Keratinocyte (primary cell): ENCODE measurements at regions not wholly inside any gene's neighbourhood (a gene's known extent, or its start where the extent isn't known, plus 50 kb on each side); places are given as distances from the start of the nearest gene placed in this dataset.

ENCODE experiments used
- DNase-seq: peaks from one replicate; pipeline ENCODE4 v3.0.0-alpha.2; 2011; ENCODE audit warnings: low read depth, missing footprints, low spot score
- FAIRE-seq: peaks from 2 replicates; lab custom pipeline; 2011; peaks lifted over from hg19 to GRCh38; lab: Jason Lieb, UNC
- H2AFZ ChIP-seq: 2 replicates; pipeline ENCODE4 v1.6.0; 2012; ENCODE audit warnings: low read length, control low read depth, inconsistent platforms; ENCODE audit not compliant: control insufficient read depth
- H3K27ac ChIP-seq: 2 replicates; pipeline ENCODE4 v1.5.1; 2011; ENCODE audit warnings: low read length; ENCODE audit not compliant: control insufficient read depth, insufficient read depth
- H3K27me3 ChIP-seq: 3 replicates; pipeline ENCODE4 v1.6.0; 2011; ENCODE audit warnings: low read length; ENCODE audit not compliant: control insufficient read depth, insufficient read depth; ENCODE audit errors: extremely low read depth
- H3K36me3 ChIP-seq, 2 experiments: 2 replicates in 1 of 2; 3 replicates in 1 of 2; pipeline ENCODE4 v1.5.1; 2011; ENCODE audit warnings: low read length in 2 of 2, mild to moderate bottlenecking in 1 of 2; ENCODE audit not compliant: control insufficient read depth in 2 of 2, insufficient read depth in 2 of 2; ENCODE audit errors: extremely low read depth in 1 of 2
- H3K4me1 ChIP-seq: 3 replicates; pipeline ENCODE4 v1.5.1; 2011; ENCODE audit warnings: low read length; ENCODE audit not compliant: control insufficient read depth, insufficient read depth; ENCODE audit errors: extremely low read depth
- H3K4me2 ChIP-seq: 3 replicates; pipeline ENCODE4 v1.6.0; 2011; ENCODE audit warnings: low read depth, low read length; ENCODE audit not compliant: control insufficient read depth, insufficient read depth; ENCODE audit errors: extremely low read depth
- H3K4me3 ChIP-seq, 3 experiments: fragments of 200-600 bp in 1 of 3; sonication (generic) in 1 of 3; 2 replicates in 2 of 3; 3 replicates in 1 of 3; pipeline ENCODE4 v1.5.1; 2011 to 2016; ENCODE audit warnings: low read length in 3 of 3, mild to moderate bottlenecking in 3 of 3, control low read depth in 2 of 3, inconsistent platforms in 1 of 3, low read depth in 1 of 3, mixed read lengths in 1 of 3, mixed run types in 1 of 3, moderate library complexity in 1 of 3; ENCODE audit not compliant: control insufficient read depth in 2 of 3, insufficient read depth in 2 of 3; ENCODE audit errors: extremely low read depth in 1 of 3
- H3K79me2 ChIP-seq: 2 replicates; pipeline ENCODE4 v1.6.0; 2012; ENCODE audit warnings: low read length; ENCODE audit not compliant: control insufficient read depth, insufficient read depth
- H3K9ac ChIP-seq: 3 replicates; pipeline ENCODE4 v1.6.0; 2011; ENCODE audit warnings: low read length; ENCODE audit not compliant: control insufficient read depth, insufficient read depth; ENCODE audit errors: extremely low read depth
- H3K9me1 ChIP-seq: 3 replicates; pipeline ENCODE4 v1.6.0; 2011; ENCODE audit warnings: low read length; ENCODE audit not compliant: control insufficient read depth, insufficient read depth; ENCODE audit errors: extremely low read depth
- H3K9me3 ChIP-seq: 2 replicates; pipeline ENCODE4 v1.5.1; 2012; ENCODE audit warnings: low read depth, low read length; ENCODE audit not compliant: control insufficient read depth
- H4K20me1 ChIP-seq: 3 replicates; pipeline ENCODE4 v1.6.0; 2011; ENCODE audit warnings: low read length; ENCODE audit not compliant: control insufficient read depth, insufficient read depth; ENCODE audit errors: extremely low read depth
- CTCF ChIP-seq, 3 experiments: IDR thresholded peaks in 1 of 3; conservative IDR thresholded peaks in 1 of 3; optimal IDR thresholded peaks in 1 of 3; 2 replicates in 2 of 3; 3 replicates in 1 of 3; pipeline versions ENCODE3 to v1.5.1; 2011; ENCODE audit warnings: low read length in 3 of 3, mild to moderate bottlenecking in 3 of 3, moderate library complexity in 2 of 3, control low read depth in 1 of 3, inconsistent platforms in 1 of 3; ENCODE audit not compliant: insufficient read depth in 2 of 3; ENCODE audit errors: extremely low read depth in 1 of 3
- EZH2 ChIP-seq: IDR thresholded peaks from one replicate; pipeline ENCODE4 v1.6.1; 2012; ENCODE audit warnings: inconsistent platforms, mild to moderate bottlenecking, low read length, moderate library complexity
- dilution Hi-C: fragments of 300-500 bp; cut with MboI; formaldehyde crosslinking; loops from one replicate; pipeline ENCODE4 v1.7.0; 2020; ENCODE audit warnings: low sequenced_read_pairs; ENCODE audit not compliant: extremely low pct_ligation_motif_present

- no peak overlapping the region for H3K4me2 ChIP-seq
- H3K27ac ChIP-seq: no peak overlapping the region
- H3K36me3 ChIP-seq: no peaks in the 10 kb centered on the region
- TF ChIP-seq EZH2 (no peak), CTCF (optimal IDR thresholded peaks at IDR 0.05 in 1 of 3, IDR thresholded peaks at IDR 0.05 in 1 of 3, conservative IDR thresholded peaks at IDR 0.05 in 1 of 3; ENCODE audit: extremely low read depth in 1 of 3, insufficient read depth in 2 of 3, low read length in 3 of 3) (no peak)
- no peaks in the 10 kb centered on the region for H4K20me1 ChIP-seq
- no peaks in the 10 kb centered on the region for H3K9me1 ChIP-seq
- FAIRE-seq (no peak), DNase-seq (no peak)
- H3K79me2 ChIP-seq: no peaks in the 10 kb centered on the region
- H3K9ac ChIP-seq: no peak overlapping the region
- no peak overlapping the region for H2AFZ ChIP-seq
- H3K9me3 ChIP-seq: no peaks in the 10 kb centered on the region
- no peak overlapping the region for H3K4me3 ChIP-seq
- dilution Hi-C loops: no loop called here
- H3K27me3 ChIP-seq: no peaks in the 10 kb centered on the region
- no peaks in the 10 kb centered on the region for H3K4me1 ChIP-seq
Measured at GRCh38 chr16:61181982-61182381, 854.3 kb downstream of the CDH8 start.

- H2AFZ ChIP-seq: no peak overlapping the region
- H3K79me2 ChIP-seq: no peaks in the 10 kb centered on the region
- no peak overlapping the region for H3K9ac ChIP-seq
- H3K27ac ChIP-seq: no peak overlapping the region
- no peaks in the 10 kb centered on the region for H3K36me3 ChIP-seq
- FAIRE-seq (no peak), DNase-seq (no peak)
- no peaks in the 10 kb centered on the region for H3K9me3 ChIP-seq
- no peak overlapping the region for H3K4me2 ChIP-seq
- H4K20me1 ChIP-seq: no peaks in the 10 kb centered on the region
- dilution Hi-C loops: no loop called here
- H3K27me3 ChIP-seq: no peaks in the 10 kb centered on the region
- H3K4me3 ChIP-seq: no peak overlapping the region
- TF ChIP-seq CTCF (optimal IDR thresholded peaks at IDR 0.05 in 1 of 3, IDR thresholded peaks at IDR 0.05 in 1 of 3, conservative IDR thresholded peaks at IDR 0.05 in 1 of 3; ENCODE audit: extremely low read depth in 1 of 3, insufficient read depth in 2 of 3, low read length in 3 of 3): no peak
- TF ChIP-seq EZH2: no peak
- H3K9me1 ChIP-seq: no peaks in the 10 kb centered on the region
- no peaks in the 10 kb centered on the region for H3K4me1 ChIP-seq
Measured at GRCh38 chr16:61179561-61179960, 856.7 kb downstream of the CDH8 start.
